ENCODE measurements at regions not wholly inside any gene's neighbourhood (a gene's known extent, or its start where the extent isn't known, plus 50 kb on each side); places are given as distances from the start of the nearest gene placed in this dataset.

GRCh38 chr12:58481811-58482210, 438.5 kb downstream of the LRIG3 start:
- intact Hi-C loops (cut with DNase I), result no loop called here
- no peak for ATAC-seq
- DNase-seq (ENCODE audit: low spot score), result no peak

GRCh38 chr12:58487255-58487654, 433.0 kb downstream of the LRIG3 start:
- ATAC-seq (no peak), DNase-seq (ENCODE audit: low spot score) (no peak)
- intact Hi-C loops (cut with DNase I), result no loop called here

GRCh38 chr12:58487678-58488161, 432.6 kb downstream of the LRIG3 start:
- intact Hi-C loops (cut with DNase I), result no loop called here
- no peak for ATAC-seq
- no peak for DNase-seq (ENCODE audit: low spot score)

GRCh38 chr12:58489394-58489793, 430.9 kb downstream of the LRIG3 start:
- DNase-seq (ENCODE audit: low spot score) (no peak), ATAC-seq (no peak)
- intact Hi-C loops (cut with DNase I), result no loop called here

- DNase-seq (ENCODE audit: low spot score) (no peak), ATAC-seq (no peak)
- intact Hi-C loops (cut with DNase I), result no loop called here
Observed at GRCh38 chr12:58491306-58491705, 429.0 kb downstream of the LRIG3 start.

- DNase-seq (ENCODE audit: low spot score), result no peak
- intact Hi-C loops (cut with DNase I), result no loop called here
- ATAC-seq, result no peak
Observed at GRCh38 chr12:58496411-58497190, 423.7 kb downstream of the LRIG3 start.

GRCh38 chr12:58500399-58500798, 419.9 kb downstream of the LRIG3 start:
- DNase-seq (ENCODE audit: low spot score) (no peak), ATAC-seq (no peak)
- intact Hi-C loops (cut with DNase I), result no loop called here

- intact Hi-C loops (cut with DNase I), result no loop called here
- DNase-seq (ENCODE audit: low spot score) (no peak), ATAC-seq (no peak)
Observed at GRCh38 chr12:58502226-58502625, 418.1 kb downstream of the LRIG3 start.

GRCh38 chr12:58502841-58503240, 417.5 kb downstream of the LRIG3 start:
- ATAC-seq, result no peak
- intact Hi-C loops (cut with DNase I), result no loop called here
- DNase-seq (ENCODE audit: low spot score), result no peak

GRCh38 chr12:58503731-58504130, 416.6 kb downstream of the LRIG3 start:
- ATAC-seq, result no peak
- intact Hi-C loops (cut with DNase I), result no loop called here
- DNase-seq (ENCODE audit: low spot score), result no peak

GRCh38 chr12:58504143-58504938, 416.0 kb downstream of the LRIG3 start:
- no peak for DNase-seq (ENCODE audit: low spot score)
- intact Hi-C loops (cut with DNase I), result no loop called here
- ATAC-seq, result no peak

- intact Hi-C loops (cut with DNase I), result no loop called here
- DNase-seq (ENCODE audit: low spot score), result no peak
- no peak for ATAC-seq
Observed at GRCh38 chr12:58509116-58509885, 411.0 kb downstream of the LRIG3 start.

GRCh38 chr12:58513301-58513834, 406.9 kb downstream of the LRIG3 start:
- ATAC-seq, result no peak
- DNase-seq (ENCODE audit: low spot score), result no peak
- intact Hi-C loops (cut with DNase I), result no loop called here

GRCh38 chr12:58513852-58514251, 406.5 kb downstream of the LRIG3 start:
- intact Hi-C loops (cut with DNase I), result no loop called here
- DNase-seq (ENCODE audit: low spot score) (no peak), ATAC-seq (no peak)

GRCh38 chr12:58519839-58520238, 400.5 kb downstream of the LRIG3 start:
- intact Hi-C loops (cut with DNase I), result no loop called here
- ATAC-seq (no peak), DNase-seq (ENCODE audit: low spot score) (no peak)

- intact Hi-C loops (cut with DNase I), result no loop called here
- DNase-seq (ENCODE audit: low spot score), result no peak
- ATAC-seq, result no peak
Observed at GRCh38 chr12:58521152-58521551, 399.2 kb downstream of the LRIG3 start.

- intact Hi-C loops (cut with DNase I), result no loop called here
- DNase-seq (ENCODE audit: low spot score) (no peak), ATAC-seq (no peak)
Observed at GRCh38 chr12:58521796-58522195, 398.5 kb downstream of the LRIG3 start.

GRCh38 chr12:58523360-58523759, 396.9 kb downstream of the LRIG3 start:
- intact Hi-C loops (cut with DNase I), result no loop called here
- ATAC-seq (no peak), DNase-seq (ENCODE audit: low spot score) (no peak)

GRCh38 chr12:58528271-58528670, 392.0 kb downstream of the LRIG3 start:
- intact Hi-C loops (cut with DNase I), result no loop called here
- no peak for ATAC-seq

More at GRCh38 chr12:58528271-58528670, 392.0 kb downstream of the LRIG3 start:
- DNase-seq (ENCODE audit: low spot score), result no peak
